ENCODE measurements at regions not wholly inside any gene's neighbourhood (a gene's known extent, or its start where the extent isn't known, plus 50 kb on each side); places are given as distances from the start of the nearest gene placed in this dataset.

DNA sequence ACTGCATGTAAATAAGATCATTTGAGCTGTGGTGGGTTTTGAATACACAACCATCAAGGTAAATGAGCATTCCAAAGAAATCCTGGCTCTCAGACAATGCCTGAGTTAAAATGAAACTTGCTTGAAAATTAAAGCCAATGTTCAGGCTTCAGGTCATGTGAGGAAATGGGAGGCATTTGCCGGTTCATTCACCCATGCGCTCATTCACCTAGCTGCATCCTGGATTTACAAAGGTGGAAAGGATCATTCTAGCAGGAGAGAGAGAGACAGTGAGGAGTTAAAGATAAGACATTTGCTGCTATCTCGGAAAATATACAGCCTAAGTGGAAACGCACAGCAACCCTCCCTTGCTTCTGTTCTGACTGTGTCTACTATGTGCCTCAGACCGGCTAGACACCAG is 143.8 kb upstream of the KLF4 start:
- no peak for TF ChIP-seq CTCF (IDR thresholded peaks at IDR 0.05)
- no peak for TF ChIP-seq POLR2A (IDR thresholded peaks at IDR 0.05)
- TF ChIP-seq POLR2AphosphoS5 (IDR thresholded peaks at IDR 0.05), result no peak
- no peak for TF ChIP-seq EP300 (IDR thresholded peaks at IDR 0.05)
